ENCODE measurements at regions not wholly inside any gene's neighbourhood (a gene's known extent, or its start where the extent isn't known, plus 50 kb on each side); places are given as distances from the start of the nearest gene placed in this dataset.

DNA sequence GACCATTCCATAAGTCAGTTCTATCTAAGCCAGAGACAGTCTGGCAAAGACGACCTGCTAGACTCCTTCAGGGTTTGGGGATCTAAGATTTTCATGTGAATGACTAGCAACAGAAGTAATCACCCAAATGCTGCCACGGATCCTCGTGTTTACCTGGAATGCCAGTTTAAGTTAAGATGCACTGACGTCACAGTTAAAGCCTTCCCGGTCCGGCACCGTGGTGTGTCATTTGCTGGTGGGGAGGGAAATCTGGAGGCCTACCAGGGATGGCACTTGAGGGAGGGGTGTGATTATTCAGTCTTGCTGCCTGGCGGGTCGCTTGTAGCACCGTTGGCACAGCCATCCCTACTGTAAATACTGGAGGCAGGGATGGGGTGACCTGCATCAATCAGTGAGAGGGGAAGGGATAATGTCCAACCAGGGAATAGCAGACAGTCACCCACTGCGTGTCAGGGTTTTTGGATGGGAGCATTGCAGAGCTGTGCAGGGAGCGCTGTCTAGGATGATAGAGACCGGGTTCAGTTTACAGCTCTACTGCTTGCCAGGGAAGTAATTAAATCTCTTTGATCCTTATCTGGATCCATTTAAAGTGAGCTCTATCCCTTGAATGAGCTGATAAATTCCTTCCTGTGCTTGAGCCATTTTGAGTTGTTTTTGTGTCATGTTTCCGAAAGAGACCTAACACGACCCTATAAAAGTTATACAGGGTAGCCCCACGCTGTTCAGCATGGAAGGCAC, 764.7 kb upstream of the EEF2KMT start:
- DNase-seq (ENCODE audit: low read depth in 3 of 3) = no peak

- DNase-seq (ENCODE audit: low read depth in 3 of 3) = no peak
Measured at GRCh38 chr16:5861241-5861640, 763.6 kb upstream of the EEF2KMT start.

GRCh38 chr16:5858180-5858579, 760.6 kb upstream of the EEF2KMT start:
- DNase-seq (ENCODE audit: low read depth in 3 of 3) = no peak

DNA sequence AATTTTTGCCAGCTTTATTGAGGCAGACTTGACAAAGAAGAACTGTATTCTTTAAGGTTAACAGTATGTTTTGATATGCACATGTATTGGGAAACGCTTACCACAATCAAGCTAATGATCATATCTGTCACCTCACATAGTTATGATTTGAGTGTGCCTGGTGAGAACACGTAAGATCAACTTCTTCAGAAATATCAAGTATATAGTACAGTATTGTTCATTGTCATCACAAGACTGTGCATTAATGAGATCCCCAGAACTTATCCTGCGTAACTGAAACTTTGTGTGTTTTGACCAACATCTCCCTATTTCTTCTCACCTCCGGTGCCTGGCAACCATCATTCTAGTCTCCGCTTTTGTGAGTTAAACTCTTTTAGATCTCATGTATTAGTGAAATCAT, 756.4 kb upstream of the EEF2KMT start:
- DNase-seq (ENCODE audit: low read depth in 3 of 3) = no peak

- no peak for DNase-seq (ENCODE audit: low read depth in 3 of 3)
Measured at GRCh38 chr16:5852151-5852550, 754.6 kb upstream of the EEF2KMT start.

- DNase-seq (ENCODE audit: low read depth in 3 of 3) = no peak
Measured at GRCh38 chr16:5851393-5851982, 753.9 kb upstream of the EEF2KMT start.

- no peak for DNase-seq (ENCODE audit: low read depth in 3 of 3)
Measured at GRCh38 chr16:5850632-5851392, 753.2 kb upstream of the EEF2KMT start.

GRCh38 chr16:5845046-5845445, 747.5 kb upstream of the EEF2KMT start:
- no peak for DNase-seq (ENCODE audit: low read depth in 3 of 3)

DNA sequence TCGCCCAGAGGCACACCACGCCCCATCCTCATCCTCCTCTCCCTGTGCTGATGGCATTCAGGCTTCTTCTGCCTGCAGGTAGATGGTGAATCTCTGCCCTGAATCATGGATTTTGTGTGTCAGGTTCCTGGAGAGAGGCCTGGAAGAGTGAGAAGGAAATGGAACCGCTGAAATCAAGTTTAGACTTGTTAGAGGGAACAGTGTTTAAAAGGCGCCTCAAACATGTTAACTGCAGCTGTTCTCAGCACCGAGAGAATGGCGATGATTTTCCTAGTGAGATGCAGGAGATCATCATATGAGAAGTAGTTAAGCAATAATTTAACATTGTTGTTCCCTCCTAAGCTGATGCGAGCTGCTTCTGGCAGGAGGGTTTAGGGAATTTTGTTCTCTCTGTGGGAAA, 744.4 kb upstream of the EEF2KMT start:
- no peak for DNase-seq (ENCODE audit: low read depth in 3 of 3)

- no peak for DNase-seq (ENCODE audit: low read depth in 3 of 3)
Measured at GRCh38 chr16:5838725-5839124, 741.1 kb upstream of the EEF2KMT start.

GRCh38 chr16:5838071-5838470, 740.5 kb upstream of the EEF2KMT start:
- no peak for DNase-seq (ENCODE audit: low read depth in 3 of 3)

GRCh38 chr16:5837007-5837670, 739.5 kb upstream of the EEF2KMT start:
- no peak for DNase-seq (ENCODE audit: low read depth in 3 of 3)

GRCh38 chr16:5835876-5836275, 738.3 kb upstream of the EEF2KMT start:
- no peak for DNase-seq (ENCODE audit: low read depth in 3 of 3)

GRCh38 chr16:5826332-5826731, 728.7 kb upstream of the EEF2KMT start:
- no peak for DNase-seq (ENCODE audit: low read depth in 3 of 3)

GRCh38 chr16:5820472-5820871, 722.9 kb upstream of the EEF2KMT start:
- DNase-seq (ENCODE audit: low read depth in 3 of 3) = no peak

- no peak for DNase-seq (ENCODE audit: low read depth in 3 of 3)
Measured at GRCh38 chr16:5815570-5816237, 718.1 kb upstream of the EEF2KMT start.

DNA sequence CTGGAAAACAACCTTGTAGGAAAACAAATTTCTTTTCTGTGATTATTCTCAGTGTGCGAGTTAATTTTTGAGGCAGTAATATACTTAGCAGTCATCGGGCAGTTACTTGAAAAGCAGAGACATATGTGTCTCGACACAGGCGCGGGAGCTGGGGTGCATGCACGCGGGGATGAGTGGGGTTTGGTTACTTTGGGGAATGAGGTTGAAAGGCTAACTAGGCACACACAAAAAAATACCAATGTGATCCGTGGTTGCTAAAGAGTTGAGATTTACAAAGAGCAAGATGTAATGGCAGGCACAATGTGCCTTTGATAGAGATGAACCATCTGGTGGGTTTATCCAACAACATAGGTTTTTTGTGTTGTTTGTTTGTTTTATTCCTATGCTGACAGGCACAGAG, 703.8 kb upstream of the EEF2KMT start:
- no peak for DNase-seq (ENCODE audit: low read depth in 3 of 3)

- no peak for DNase-seq (ENCODE audit: low read depth in 3 of 3)
Measured at GRCh38 chr16:5793556-5793955, 696.0 kb upstream of the EEF2KMT start.

GRCh38 chr16:5791011-5791657, 693.5 kb upstream of the EEF2KMT start:
- DNase-seq (ENCODE audit: low read depth in 3 of 3) = no peak

DNA sequence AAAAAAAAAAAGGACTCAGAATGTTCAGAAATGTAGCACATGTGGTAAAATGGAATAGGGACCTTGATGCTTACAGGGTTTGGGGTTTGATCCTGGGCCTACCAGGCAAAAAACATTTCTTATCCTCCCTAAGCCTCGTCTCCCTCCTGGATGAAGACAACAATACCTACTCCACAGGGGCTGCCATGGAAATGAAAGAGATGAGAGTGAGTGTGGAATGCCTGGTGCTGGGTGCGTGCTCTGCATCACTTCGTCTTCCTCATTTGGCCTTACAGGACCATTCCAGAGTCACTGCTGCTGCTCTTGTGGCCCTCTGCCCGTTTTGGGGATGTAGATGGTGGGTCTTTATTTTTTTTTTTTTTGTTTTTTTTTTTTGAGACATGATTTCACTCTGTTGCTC, 692.9 kb upstream of the EEF2KMT start:
- DNase-seq (ENCODE audit: low read depth in 3 of 3) = no peak

DNA sequence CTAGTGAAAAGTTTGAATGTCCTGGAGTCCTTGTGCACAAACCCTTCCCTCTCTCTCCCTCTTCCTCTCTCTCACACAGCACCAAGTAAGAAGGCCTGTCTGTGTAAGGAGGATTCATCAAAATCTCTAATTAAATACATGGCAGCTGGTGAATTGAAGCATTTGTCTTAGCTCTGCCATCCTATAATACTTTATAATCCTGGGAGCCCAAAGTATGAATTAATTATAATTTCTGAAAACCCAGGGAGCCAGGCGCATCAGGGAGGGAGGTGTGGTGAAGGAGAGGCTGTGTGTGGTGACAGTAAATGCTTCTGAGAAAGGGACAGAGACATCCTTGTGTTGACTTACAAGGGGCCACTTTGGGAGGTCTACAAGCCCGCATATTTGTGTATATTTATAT, 691.4 kb upstream of the EEF2KMT start:
- no peak for DNase-seq (ENCODE audit: low read depth in 3 of 3)
